ENCODE measurements at regions not wholly inside any gene's neighbourhood (a gene's known extent, or its start where the extent isn't known, plus 50 kb on each side); places are given as distances from the start of the nearest gene placed in this dataset.

DNA sequence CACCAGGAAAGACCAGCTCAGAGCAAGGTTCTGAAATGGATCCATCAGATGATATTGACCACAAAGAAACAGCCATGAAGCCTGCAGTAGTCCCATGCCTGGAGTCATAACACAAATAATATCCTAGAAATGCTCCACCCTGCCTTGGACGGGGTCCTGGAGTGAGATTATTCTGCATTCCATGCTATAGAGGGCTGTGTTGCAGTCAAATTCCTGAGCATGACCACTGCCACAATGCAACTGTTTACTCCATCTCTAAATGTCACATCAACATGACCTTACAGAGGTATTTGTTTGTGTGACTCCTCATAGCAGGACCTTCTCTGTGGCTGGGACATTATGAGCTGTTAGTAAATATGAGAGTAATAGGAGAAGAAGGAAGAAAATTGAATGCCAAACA is 257.5 kb upstream of the TCF21 start:
- TF ChIP-seq, protein P1, sequence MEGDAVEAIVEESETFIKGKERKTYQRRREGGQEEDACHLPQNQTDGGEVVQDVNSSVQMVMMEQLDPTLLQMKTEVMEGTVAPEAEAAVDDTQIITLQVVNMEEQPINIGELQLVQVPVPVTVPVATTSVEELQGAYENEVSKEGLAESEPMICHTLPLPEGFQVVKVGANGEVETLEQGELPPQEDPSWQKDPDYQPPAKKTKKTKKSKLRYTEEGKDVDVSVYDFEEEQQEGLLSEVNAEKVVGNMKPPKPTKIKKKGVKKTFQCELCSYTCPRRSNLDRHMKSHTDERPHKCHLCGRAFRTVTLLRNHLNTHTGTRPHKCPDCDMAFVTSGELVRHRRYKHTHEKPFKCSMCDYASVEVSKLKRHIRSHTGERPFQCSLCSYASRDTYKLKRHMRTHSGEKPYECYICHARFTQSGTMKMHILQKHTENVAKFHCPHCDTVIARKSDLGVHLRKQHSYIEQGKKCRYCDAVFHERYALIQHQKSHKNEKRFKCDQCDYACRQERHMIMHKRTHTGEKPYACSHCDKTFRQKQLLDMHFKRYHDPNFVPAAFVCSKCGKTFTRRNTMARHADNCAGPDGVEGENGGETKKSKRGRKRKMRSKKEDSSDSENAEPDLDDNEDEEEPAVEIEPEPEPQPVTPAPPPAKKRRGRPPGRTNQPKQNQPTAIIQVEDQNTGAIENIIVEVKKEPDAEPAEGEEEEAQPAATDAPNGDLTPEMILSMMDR (IDR thresholded peaks at IDR 0.05) = no peak
- DNase-seq = no peak
- Histone ChIP-seq H3K4me3 (no peak overlapping the region), H3K4me1 (peaks cover 0 to 13% (median 0%) of the 10 kb centered on the region in 4 donors), H3K27ac (no peak overlapping the region), H3K9me3 (no peaks in the 10 kb centered on the region), H3K27me3 (no peaks in the 10 kb centered on the region), H3K36me3 (no peaks in the 10 kb centered on the region)
- intact Hi-C loops (cut with DNase I; ENCODE audit: low total_unique reads) = no loop called here

DNA sequence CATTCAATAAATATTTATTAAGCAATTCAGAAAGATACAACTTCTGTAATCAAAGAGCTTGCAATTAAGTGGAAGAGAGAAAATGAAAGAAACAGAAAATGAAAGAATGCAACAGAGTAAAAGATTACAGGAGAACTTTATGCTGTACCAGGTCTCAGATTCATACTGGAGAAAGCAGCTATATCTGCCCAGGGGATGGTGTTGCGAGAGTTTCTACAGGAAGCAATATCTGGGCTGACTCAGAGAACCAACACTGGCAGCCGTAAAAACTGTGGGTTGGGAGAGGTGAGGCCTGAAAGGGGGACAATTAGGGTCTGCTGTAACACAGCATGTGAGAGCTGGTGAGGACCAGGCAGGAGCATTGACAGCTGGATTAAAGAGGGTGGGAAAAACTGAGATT is 256.7 kb upstream of the TCF21 start:
- H3K9me3 ChIP-seq = no peaks in the 10 kb centered on the region

DNA sequence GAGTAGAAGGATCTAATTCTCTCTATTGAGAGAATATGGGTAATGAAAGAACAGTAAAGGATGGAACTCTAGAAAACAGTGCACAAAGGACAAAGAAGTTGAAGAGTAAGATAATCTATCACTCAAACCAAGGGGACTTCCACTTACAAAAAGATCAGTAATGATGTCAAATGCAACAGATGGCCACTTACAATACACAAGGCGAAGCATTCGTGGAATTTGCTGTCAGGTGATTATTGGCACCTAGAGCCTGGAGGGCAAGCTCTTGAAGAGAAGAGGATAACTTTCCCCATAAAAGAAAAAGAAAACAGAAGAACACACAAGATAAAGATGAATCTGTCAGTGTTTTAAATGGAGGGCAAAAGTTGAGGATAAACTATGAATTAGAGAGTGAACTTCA is 256.0 kb upstream of the TCF21 start:
- Histone ChIP-seq H3K4me3 (no peak overlapping the region), H3K4me1 (peaks cover 0 to 22% (median 0%) of the 10 kb centered on the region in 4 donors), H3K27ac (no peak overlapping the region), H3K27me3 (no peaks in the 10 kb centered on the region), H3K36me3 (no peaks in the 10 kb centered on the region), H3K9me3 (no peaks in the 10 kb centered on the region)
- DNase-seq = no peak
- intact Hi-C loops (cut with DNase I; ENCODE audit: low total_unique reads) = no loop called here
- TF ChIP-seq, protein P1 (IDR thresholded peaks at IDR 0.05) = no peak

More for the DNA sequence above, 256.7 kb upstream of the TCF21 start:
- H3K4me1 ChIP-seq = peaks cover 0 to 15% (median 0%) of the 10 kb centered on the region in 4 donors
- TF ChIP-seq, protein P1 (IDR thresholded peaks at IDR 0.05) = no peak
- H3K27ac ChIP-seq = no peak overlapping the region
- no peaks in the 10 kb centered on the region for H3K27me3 ChIP-seq
- H3K36me3 ChIP-seq = no peaks in the 10 kb centered on the region
- intact Hi-C loops (cut with DNase I; ENCODE audit: low total_unique reads) = no loop called here
- no peak overlapping the region for H3K4me3 ChIP-seq
- DNase-seq = no peak

DNA sequence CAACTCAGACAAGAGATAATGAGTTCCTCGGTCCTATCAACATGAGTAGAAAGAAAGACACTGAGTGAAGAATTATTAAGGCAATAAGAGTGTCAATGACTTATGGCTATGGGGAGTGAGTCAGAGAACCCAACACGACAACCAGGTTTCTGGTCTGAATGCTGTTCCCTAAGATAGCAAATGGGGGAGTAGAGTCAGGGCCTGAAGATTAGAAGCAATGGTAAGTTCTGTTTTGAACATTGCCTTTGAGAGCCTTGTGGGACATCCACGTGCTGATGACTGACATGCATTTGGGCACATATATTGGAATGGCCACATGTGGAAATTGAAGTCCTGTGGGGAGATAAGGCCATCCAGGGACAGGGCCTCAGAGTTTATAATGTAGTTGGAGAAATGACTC is 254.4 kb upstream of the TCF21 start:
- TF ChIP-seq, protein P1 (IDR thresholded peaks at IDR 0.05) = no peak
- intact Hi-C loops (cut with DNase I; ENCODE audit: low total_unique reads) = no loop called here
- H3K36me3 ChIP-seq = no peaks in the 10 kb centered on the region

DNA sequence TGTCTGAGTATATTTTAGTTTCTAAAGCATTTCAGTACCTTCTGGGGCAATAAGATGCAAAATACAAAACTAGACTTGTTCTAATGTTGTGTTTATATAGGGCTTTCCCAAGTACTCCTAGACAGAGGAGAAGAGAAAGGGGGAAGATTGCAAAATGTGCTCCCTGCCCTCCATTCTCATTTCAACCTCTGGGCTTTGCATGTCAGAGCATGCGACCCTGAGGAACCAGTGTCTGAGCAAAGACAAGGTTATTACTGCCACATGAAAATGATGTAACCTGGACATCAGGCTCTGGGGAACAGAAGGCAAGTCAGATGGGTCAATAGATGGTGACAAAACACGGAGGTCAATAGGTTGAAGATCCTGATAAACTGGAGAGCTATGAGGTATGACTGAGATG is 253.5 kb upstream of the TCF21 start:
- Histone ChIP-seq H3K27ac (no peak overlapping the region), H3K36me3 (no peaks in the 10 kb centered on the region), H3K4me3 (no peak overlapping the region), H3K9me3 (no peaks in the 10 kb centered on the region), H3K27me3 (no peaks in the 10 kb centered on the region), H3K4me1 (peaks cover 0 to 23% (median 0%) of the 10 kb centered on the region in 4 donors)
- no peak for DNase-seq
- TF ChIP-seq, protein P1 (IDR thresholded peaks at IDR 0.05) = no peak
- intact Hi-C loops (cut with DNase I; ENCODE audit: low total_unique reads) = no loop called here

More for the DNA sequence above, 254.4 kb upstream of the TCF21 start:
- Histone ChIP-seq H3K27ac (no peak overlapping the region), H3K9me3 (no peaks in the 10 kb centered on the region), H3K4me1 (peaks cover 0 to 23% (median 0%) of the 10 kb centered on the region in 4 donors), H3K4me3 (no peak overlapping the region), H3K27me3 (no peaks in the 10 kb centered on the region)
- DNase-seq = no peak

DNA sequence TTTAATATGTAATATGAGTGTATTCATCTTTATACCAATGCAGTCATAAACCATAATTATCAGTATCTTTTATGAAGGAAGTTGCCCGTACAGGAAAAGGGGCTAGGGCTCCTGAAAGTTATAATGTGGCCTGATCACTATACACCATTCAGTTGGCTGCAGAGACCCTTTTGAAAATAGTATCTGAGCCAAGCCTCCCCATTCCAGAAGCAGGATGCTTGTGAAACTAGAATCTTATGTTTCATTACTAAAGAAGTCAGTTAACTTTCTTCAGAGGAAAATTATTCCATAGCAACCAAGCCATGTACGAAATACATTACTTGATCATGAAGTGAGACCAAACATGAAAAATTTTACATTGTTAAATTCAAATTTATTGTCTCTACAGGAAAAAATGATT is 251.5 kb upstream of the TCF21 start:
- Histone ChIP-seq H3K9me3 (no peaks in the 10 kb centered on the region), H3K4me3 (no peak overlapping the region), H3K27me3 (no peaks in the 10 kb centered on the region), H3K27ac (peak overlapping the region in 1 of 2 donors; percentile 4), H3K4me1 (peaks cover 0 to 10% (median 0%) of the 10 kb centered on the region in 4 donors), H3K36me3 (no peaks in the 10 kb centered on the region)
- DNase-seq = no peak
- intact Hi-C loops (cut with DNase I; ENCODE audit: low total_unique reads) = no loop called here
- TF ChIP-seq, protein P1 (IDR thresholded peaks at IDR 0.05) = no peak

Measured in tibial artery (tissue), 4 donors.